Body of pancreas (tissue), 4 donors: ENCODE measurements at regions not wholly inside any gene's neighbourhood (a gene's known extent, or its start where the extent isn't known, plus 50 kb on each side); places are given as distances from the start of the nearest gene placed in this dataset.

Experiments
- ATAC-seq: fragments of 150-250 bp; one replicate; pipeline ENCODE4 v1.9.1; 2016
- DNase-seq, 4 donors: peaks; one replicate each; pipeline ENCODE4 v3.0.0-alpha.2; 2019
- H3K27ac ChIP-seq, 4 donors: fragments of 200-600 bp; sonication (generic); 1 replicate in 3 of 4; 2 replicates in 1 of 4; pipeline versions ENCODE4 v1.5.1 to v1.6.1; 2016 to 2019; ENCODE audit warnings: mild to moderate bottlenecking in 1 of 4, mixed read lengths in 1 of 4, moderate library complexity in 1 of 4
- H3K27me3 ChIP-seq, 2 donors: fragments of 200-600 bp; sonication (generic); one replicate each; pipeline ENCODE4 v1.6.0; 2016; ENCODE audit warnings: mild to moderate bottlenecking in 1 of 2
- H3K36me3 ChIP-seq, 2 donors: fragments of 200-600 bp; sonication (generic); replicated peaks in 1 of 2; 2 replicates each; pipeline ENCODE4 v1.5.1; 2016; ENCODE audit warnings: low read depth in 2 of 2; ENCODE audit not compliant: insufficient read depth in 1 of 2
- H3K4me1 ChIP-seq: fragments of 200-600 bp; sonication (generic); one replicate; pipeline ENCODE4 v1.6.0; 2016
- H3K4me3 ChIP-seq, 2 donors: fragments of 200-600 bp; sonication (generic); 1 replicate in 1 of 2; 2 replicates in 1 of 2; pipeline ENCODE4 v1.5.1; 2016 to 2019
- H3K9me3 ChIP-seq, 3 donors: fragments of 200-600 bp; sonication (generic); 1 replicate in 2 of 3; 2 replicates in 1 of 3; pipeline ENCODE4 v1.5.1; 2016
- CTCF ChIP-seq, 7 experiments: fragments of 450-650 bp in 4 of 7; fragments of 200-600 bp in 3 of 7; sonication (generic) in 3 of 7; IDR thresholded peaks; one replicate each; pipeline ENCODE4 v1.5.1; 2016 to 2019; ENCODE audit warnings: antibody characterized with exemption in 7 of 7
- POLR2A ChIP-seq, 3 donors: fragments of 450-650 bp; IDR thresholded peaks; one replicate each; pipeline ENCODE4 v1.6.1; 2016; ENCODE audit warnings: antibody characterized with exemption in 3 of 3, mild to moderate bottlenecking in 2 of 3
- WGBS, 2 donors: methylation state at CpG; one replicate each; pipeline ENCODE4 v1.1.5; 2017; 5-methylcytosine and 5-hydroxymethylcytosine counted together
- intact Hi-C: fragments of 100-400 bp; cut with DNase I; formaldehyde crosslinking; loops from one replicate; pipeline ENCODE4 v1.15.1; 2023

- H3K36me3 ChIP-seq: no peaks in the 10 kb centered on the region
- no peaks in the 10 kb centered on the region for H3K27me3 ChIP-seq
- H3K9me3 ChIP-seq: no peaks in the 10 kb centered on the region
- ATAC-seq: no peak
- no peak overlapping the region for H3K4me3 ChIP-seq
- WGBS, 2 donors: 86 to 97% methylated on average over 11 to 15 of the region's 15 CpGs
- TF ChIP-seq CTCF (IDR thresholded peaks at IDR 0.05) (no peak), POLR2A (IDR thresholded peaks at IDR 0.05) (no peak)
- H3K27ac ChIP-seq: no peak overlapping the region
- DNase-seq: no peak
- peaks cover 8% of the 10 kb centered on the region for H3K4me1 ChIP-seq
- intact Hi-C loops: no loop called here
Measured at GRCh38 chr21:43305336-43305665, 121.6 kb downstream of the SIK1 start.

GRCh38 chr21:43304621-43305335 is 122.2 kb downstream of the SIK1 start:
- no peak overlapping the region for H3K4me3 ChIP-seq
- DNase-seq (no peak), ATAC-seq (no peak)
- WGBS, 2 donors: 78 to 80% methylated on average over 7 to 23 of the region's 23 CpGs
- TF ChIP-seq CTCF (IDR thresholded peaks at IDR 0.05): no peak
- peaks cover 8% of the 10 kb centered on the region for H3K4me1 ChIP-seq
- no peaks in the 10 kb centered on the region for H3K9me3 ChIP-seq
- no peak overlapping the region for H3K27ac ChIP-seq
- no peaks in the 10 kb centered on the region for H3K36me3 ChIP-seq
- H3K27me3 ChIP-seq: no peaks in the 10 kb centered on the region
- intact Hi-C loops: no loop called here

GRCh38 chr21:43304206-43304605 is 122.7 kb downstream of the SIK1 start:
- Histone ChIP-seq H3K9me3 (no peaks in the 10 kb centered on the region), H3K4me3 (no peak overlapping the region), H3K4me1 (peaks cover 8% of the 10 kb centered on the region), H3K27ac (no peak overlapping the region), H3K27me3 (no peaks in the 10 kb centered on the region), H3K36me3 (no peaks in the 10 kb centered on the region)
- WGBS, 2 donors: 80 to 88% methylated on average over 14 of the region's 14 CpGs
- intact Hi-C loops: no loop called here
- ATAC-seq (no peak), DNase-seq (no peak)
- no peak for TF ChIP-seq CTCF (IDR thresholded peaks at IDR 0.05)
- no peak for TF ChIP-seq POLR2A (IDR thresholded peaks at IDR 0.05)

- ATAC-seq (no peak), DNase-seq (no peak)
- Histone ChIP-seq H3K9me3 (no peaks in the 10 kb centered on the region), H3K4me1 (peaks cover 8% of the 10 kb centered on the region), H3K27ac (no peak overlapping the region), H3K27me3 (no peaks in the 10 kb centered on the region), H3K4me3 (no peak overlapping the region), H3K36me3 (no peaks in the 10 kb centered on the region)
- intact Hi-C loops: no loop called here
- TF ChIP-seq CTCF (IDR thresholded peaks at IDR 0.05) (no peak), POLR2A (IDR thresholded peaks at IDR 0.05) (no peak)
- WGBS, 2 donors: 74 to 77% methylated on average over 12 to 26 of the region's 29 CpGs
Measured at GRCh38 chr21:43303275-43304178, 123.4 kb downstream of the SIK1 start.
